ENCODE measurements at regions not wholly inside any gene's neighbourhood (a gene's known extent, or its start where the extent isn't known, plus 50 kb on each side); places are given as distances from the start of the nearest gene placed in this dataset.

DNA sequence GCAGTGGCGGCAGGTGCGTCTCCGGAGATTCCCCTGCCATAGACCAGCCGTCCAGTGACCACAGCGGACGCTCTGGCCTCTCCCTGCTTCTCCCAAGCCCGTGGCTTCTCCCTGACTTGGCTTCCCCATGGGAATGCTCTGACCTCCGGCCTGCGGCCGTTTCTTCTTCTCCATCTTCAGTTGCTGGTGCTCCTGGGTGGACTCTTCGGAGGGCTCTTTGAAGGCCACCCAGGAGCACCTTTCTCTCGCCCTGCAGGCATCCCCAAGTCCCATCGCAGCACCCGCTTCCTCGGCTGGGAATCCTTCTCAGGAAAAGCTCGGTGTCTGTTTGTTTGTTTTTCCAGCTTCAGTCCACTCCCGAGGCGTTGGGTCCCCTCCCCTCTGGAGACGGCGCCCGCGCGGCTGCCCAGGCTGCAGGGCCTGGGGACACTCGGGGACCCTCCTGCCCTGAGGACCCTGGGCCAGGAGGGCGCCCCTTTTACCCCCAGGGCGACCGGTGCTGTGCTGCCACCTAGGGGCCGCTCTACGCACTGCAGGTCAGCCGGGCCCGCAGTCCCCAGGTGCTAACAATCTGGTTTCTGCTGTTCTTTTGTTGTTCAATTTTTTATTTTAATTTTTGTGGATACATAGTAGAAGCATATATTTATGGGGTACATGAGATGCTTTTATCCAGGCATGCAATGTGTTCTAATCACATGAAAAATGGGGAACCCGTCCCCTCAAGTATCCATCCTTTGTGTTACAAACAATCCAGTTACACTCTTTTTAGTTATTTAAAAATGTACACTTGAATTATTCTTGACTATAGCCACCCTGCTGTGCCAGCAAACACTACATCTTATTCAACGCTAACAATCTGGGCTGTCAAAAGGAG lies 197.9 kb upstream of the ADAMTS16 start:
- peak; percentile 51 for DNase-seq (ENCODE audit: low spot score)

- no peak for DNase-seq (ENCODE audit: low spot score)
These were observed 197.3 kb upstream of the ADAMTS16 start for GRCh38 chr5:4942831-4943178.

DNA sequence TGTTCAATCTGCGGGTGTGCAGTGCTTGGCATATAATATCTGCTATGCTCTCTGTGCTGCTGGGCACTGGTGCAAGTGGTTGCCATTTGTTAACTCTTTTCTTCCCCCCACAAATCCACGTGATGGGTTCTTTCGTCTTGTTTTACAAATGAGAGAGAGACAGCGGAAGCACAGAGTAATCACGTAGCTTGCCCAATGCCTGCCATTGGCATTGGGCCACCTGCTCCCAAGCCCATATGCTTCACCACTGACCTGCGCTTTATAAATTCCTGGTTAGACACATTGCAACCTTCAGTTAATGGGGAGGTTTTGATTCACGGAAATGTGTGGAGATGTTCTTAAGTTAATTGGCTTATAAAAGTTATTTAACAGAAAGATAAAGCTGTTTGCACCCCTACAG lies 194.8 kb upstream of the ADAMTS16 start:
- DNase-seq (ENCODE audit: low spot score), result no peak

- no peak for DNase-seq (ENCODE audit: low spot score)
These were observed 193.0 kb upstream of the ADAMTS16 start for GRCh38 chr5:4947106-4947505.

- DNase-seq (ENCODE audit: low spot score), result no peak
These were observed 192.1 kb upstream of the ADAMTS16 start for GRCh38 chr5:4947893-4948536.

- no peak for DNase-seq (ENCODE audit: low spot score)
These were observed 191.0 kb upstream of the ADAMTS16 start for GRCh38 chr5:4949108-4949507.

DNA sequence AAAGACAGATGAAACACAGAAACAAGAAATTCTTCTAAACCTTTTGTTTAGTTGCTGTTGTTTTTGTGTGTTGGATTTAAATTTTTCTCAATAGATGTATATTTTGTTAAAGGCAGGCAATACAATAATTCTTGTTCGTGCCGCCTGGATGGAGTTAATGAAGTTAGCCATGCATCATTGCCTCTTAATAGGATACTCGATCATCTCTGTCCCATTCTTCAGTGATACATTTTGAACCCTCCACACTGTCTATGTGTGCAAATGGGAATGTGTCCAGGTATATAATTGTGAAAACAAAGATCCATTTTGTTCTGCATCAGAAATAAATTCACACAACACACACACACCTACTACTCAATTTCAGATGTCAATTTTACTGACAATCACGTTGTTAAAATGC lies 186.6 kb upstream of the ADAMTS16 start:
- no peak for DNase-seq (ENCODE audit: low spot score)

DNA sequence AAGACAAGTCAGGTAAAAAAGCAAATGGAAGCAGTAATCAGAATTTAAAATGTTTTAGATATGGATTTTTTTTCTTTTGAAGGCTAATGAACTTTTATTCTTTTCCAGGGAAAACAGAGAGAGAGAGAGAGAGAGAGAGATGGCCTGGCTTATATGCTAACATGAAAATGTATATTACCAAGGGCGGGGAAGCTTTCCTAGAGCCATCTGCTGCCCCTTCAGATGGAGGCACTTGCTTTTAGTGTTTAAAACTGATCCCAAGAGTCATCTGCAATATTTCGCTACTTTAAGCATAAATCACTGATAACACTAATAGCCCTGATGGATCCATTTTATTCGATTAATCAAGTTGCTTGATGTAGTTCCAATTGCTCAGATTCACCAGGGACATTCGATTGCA lies 186.1 kb upstream of the ADAMTS16 start:
- DNase-seq (ENCODE audit: low spot score), result no peak

DNA sequence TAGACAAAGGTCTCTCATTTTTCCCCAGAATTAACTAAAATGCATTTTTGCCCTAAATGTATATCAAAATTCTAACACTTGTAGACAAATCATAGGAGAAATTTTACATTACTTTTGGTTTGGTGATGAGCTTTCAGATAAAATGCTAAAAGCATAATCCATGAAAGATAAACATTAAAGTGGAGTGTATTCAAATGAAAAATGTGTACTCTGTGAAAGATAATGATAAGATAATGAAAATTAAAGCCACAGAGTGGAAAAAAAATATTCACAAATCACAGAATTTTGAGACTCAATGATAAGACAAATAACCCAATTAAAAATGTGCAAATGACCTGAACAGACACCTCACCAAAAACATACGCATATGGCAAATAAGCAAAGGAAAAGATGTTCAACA lies 176.9 kb upstream of the ADAMTS16 start:
- DNase-seq (ENCODE audit: low spot score), result no peak

GRCh38 chr5:4969351-4969750 lies 170.8 kb upstream of the ADAMTS16 start:
- no peak for DNase-seq (ENCODE audit: low spot score)

DNA sequence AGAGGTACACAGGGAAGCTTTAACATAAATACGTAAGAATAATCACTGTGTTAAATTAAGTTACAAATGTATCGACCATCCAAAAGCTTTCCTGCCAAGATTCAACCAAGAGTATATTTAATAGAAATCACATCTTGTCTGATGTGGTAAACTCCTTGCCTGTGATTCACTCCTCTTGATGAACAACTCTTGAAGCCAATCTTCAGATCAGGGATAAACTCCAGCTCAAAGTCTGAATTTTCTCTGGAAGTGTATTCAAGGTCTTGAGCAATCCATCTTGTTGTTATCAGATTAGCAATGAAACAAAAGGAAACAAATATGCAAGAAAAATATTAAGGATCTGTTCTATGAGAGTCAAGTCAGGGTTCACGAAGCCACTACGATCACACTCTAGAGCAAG lies 170.0 kb upstream of the ADAMTS16 start:
- DNase-seq (ENCODE audit: low spot score), result no peak

- no peak for DNase-seq (ENCODE audit: low spot score)
These were observed 163.2 kb upstream of the ADAMTS16 start for GRCh38 chr5:4976902-4977301.

- DNase-seq (ENCODE audit: low spot score), result no peak
These were observed 162.6 kb upstream of the ADAMTS16 start for GRCh38 chr5:4977416-4978110.

DNA sequence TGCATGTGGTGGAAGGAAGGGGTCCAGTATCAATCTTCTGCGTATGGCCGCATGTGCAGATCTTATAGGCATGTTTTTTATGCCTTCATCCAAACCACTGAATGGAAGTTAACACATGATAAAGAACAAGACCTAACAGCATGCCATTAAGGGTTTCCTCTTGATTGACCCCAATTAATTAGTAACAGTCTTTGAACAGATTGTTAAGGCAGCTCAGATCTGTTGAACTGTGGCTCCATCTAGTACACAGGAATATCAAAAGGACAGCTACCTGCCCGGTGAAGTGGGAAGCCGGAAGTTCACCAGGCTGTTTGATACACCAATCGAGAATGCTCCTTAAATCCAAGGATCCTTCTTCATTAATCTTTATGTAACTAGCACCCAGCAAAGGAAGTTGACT lies 159.9 kb upstream of the ADAMTS16 start:
- DNase-seq (ENCODE audit: low spot score), result no peak

GRCh38 chr5:4981608-4982007 lies 158.5 kb upstream of the ADAMTS16 start:
- DNase-seq (ENCODE audit: low spot score), result no peak

- no peak for DNase-seq (ENCODE audit: low spot score)
These were observed 156.4 kb upstream of the ADAMTS16 start for GRCh38 chr5:4983701-4984100.

GRCh38 chr5:4984461-4984860 lies 155.7 kb upstream of the ADAMTS16 start:
- no peak for DNase-seq (ENCODE audit: low spot score)

DNA sequence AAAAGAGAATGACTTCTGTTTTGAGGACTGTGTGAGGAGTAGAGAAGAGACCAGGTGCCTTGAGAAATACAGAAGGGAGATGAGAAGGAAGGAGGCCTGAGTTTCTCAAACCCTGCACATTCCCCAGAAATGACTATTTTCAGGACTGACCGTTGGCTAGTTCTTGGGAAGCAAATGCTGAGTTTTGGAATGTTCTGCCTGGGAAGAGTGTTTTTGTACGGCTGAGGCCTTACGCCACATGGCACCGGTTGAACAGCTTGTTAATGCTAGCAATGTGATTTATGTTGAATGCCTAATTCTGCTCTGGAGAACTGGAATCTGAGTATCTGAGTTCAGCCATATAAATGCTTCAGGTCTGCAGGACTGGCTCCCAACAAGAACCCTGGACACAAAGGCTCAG lies 152.7 kb upstream of the ADAMTS16 start:
- no peak for DNase-seq (ENCODE audit: low spot score)

DNA sequence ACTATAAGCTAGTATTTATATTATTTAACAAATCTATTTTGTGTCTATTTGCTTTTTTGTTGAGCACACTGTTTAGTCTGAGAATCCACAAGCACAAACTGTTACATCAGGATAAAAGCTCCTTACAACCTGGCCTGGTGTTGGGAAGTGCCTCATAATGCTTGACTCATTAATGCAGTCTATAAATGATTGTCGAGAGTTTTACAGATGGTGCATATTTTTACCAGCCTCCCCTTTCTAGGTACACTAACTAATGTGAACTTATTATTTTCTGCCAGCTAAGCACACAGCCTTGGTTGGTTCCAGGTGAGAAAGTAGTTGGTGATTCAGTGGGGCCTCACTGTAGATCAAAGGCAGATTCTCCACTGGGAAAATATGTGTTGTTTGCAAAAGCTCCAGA lies 151.0 kb upstream of the ADAMTS16 start:
- DNase-seq (ENCODE audit: low spot score), result no peak

GRCh38 chr5:4990017-4990416 lies 150.1 kb upstream of the ADAMTS16 start:
- no peak for DNase-seq (ENCODE audit: low spot score)

DNA sequence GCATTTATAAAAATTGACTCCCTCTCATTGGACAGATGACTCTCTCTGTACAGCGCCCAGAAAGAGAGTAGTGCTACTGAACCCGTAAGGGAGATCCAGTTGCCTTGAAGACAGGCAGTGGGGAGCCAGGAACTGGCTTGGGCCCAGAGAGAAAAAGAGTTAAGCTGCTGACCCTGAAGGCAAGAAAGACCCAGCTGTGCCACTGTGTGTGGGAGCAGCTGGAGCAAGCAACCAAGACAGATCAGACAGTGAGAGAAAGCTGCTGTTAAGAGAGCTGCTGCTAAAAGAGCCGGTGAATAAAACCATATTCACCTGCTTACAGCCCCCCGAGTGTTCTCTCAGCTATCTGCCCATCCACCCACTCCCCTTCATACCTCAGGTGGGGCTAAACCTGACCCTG lies 149.7 kb upstream of the ADAMTS16 start:
- no peak for DNase-seq (ENCODE audit: low spot score)

DNA sequence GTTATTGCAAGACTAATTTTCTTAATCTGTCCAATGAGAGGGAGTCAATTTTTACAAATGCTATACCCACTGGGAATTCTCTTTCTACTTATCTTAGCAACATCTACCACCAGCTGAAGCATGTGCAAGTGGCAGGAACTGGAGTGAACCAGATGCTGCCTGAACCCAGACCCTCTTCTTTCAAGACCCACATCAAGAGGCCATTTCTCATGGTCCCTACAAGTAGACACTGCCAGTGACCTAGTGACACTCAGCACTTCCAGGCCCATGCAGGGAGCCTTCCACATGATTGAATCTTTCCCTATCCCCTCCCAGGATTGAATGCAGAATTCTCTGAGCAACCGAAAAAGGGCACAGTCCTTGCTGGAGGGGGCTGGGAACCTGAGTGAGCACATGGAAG lies 148.2 kb upstream of the ADAMTS16 start:
- no peak for DNase-seq (ENCODE audit: low spot score)

DNA sequence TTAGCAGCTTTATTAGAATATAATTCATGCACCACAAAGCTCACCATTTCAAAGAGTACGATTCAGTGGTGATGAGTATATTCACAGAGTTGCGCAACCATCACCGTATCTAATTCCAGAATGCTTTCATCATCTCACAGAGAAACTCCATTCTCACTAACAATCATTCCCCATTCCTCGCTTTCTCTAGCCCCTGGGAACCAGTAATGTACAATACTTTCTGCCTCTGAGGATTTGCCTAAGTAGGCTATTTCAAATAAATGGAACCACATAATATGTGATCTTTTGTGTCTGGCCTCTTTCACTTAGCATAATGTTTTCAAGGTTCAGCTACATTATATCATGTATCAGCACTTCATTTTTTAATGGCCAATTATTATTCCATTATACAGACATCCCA lies 145.1 kb upstream of the ADAMTS16 start:
- no peak for DNase-seq (ENCODE audit: low spot score)
